A549 (cell line): ENCODE measurements at regions not wholly inside any gene's neighbourhood (a gene's known extent, or its start where the extent isn't known, plus 50 kb on each side); places are given as distances from the start of the nearest gene placed in this dataset.

Experiments used
- ATAC-seq, 2 experiments: fragments of 200-7000 bp in 1 of 2; fragments of >200 bp in 1 of 2; cut with Nextera tagmentation in 1 of 2; cut with Tn5 transposase in 1 of 2; 3 replicates each; pipeline versions ENCODE4 v1.8.0 to v1.9.1; 2018 to 2020; ENCODE audit warnings: mild to moderate bottlenecking in 1 of 2, moderate library complexity in 1 of 2
- CTCF ChIA-PET: fragments of 300-600 bp; sonication (Branson Sonifier 250); formaldehyde crosslinking; extraction: SDS; loops from one replicate; lab custom pipeline; 2021; ENCODE audit warnings: antibody characterized with exemption, inconsistent platforms; lab: Yijun Ruan, JAX
- POLR2A ChIA-PET: fragments of 350-600 bp; formaldehyde crosslinking; extraction: SDS; loops from one replicate; lab custom pipeline; 2021; ENCODE audit warnings: antibody characterized with exemption, inconsistent platforms; lab: Yijun Ruan, JAX
- DNase-seq, 2 experiments: peaks; one replicate each; pipeline versions ENCODE4 v3.0.0 to v3.0.0-alpha.2; 2011 to 2016; ENCODE audit warnings: low read depth in 1 of 2, low spot score in 1 of 2
- FAIRE-seq: peaks from 2 replicates; lab custom pipeline; 2011; peaks lifted over from hg19 to GRCh38; lab: Jason Lieb, UNC
- H3K27ac ChIP-seq, 2 experiments: fragments of >200 bp; sonication (Bioruptor Twin); formaldehyde crosslinking; 3 replicates each; pipeline ENCODE4 v1.5.1; 2016 to 2017
- H3K4me1 ChIP-seq: fragments of >200 bp; sonication (Bioruptor Twin); formaldehyde crosslinking; 3 replicates; pipeline ENCODE4 v1.6.1; 2016
- H3K4me2 ChIP-seq: fragments of >200 bp; sonication (Bioruptor Twin); formaldehyde crosslinking; 3 replicates; pipeline ENCODE4 v1.6.1; 2016
- H3K4me3 ChIP-seq: fragments of >200 bp; sonication (Bioruptor Twin); formaldehyde crosslinking; 3 replicates; pipeline ENCODE4 v1.5.1; 2016
- H3K9me3 ChIP-seq: fragments of >200 bp; sonication (Bioruptor Twin); formaldehyde crosslinking; 3 replicates; pipeline ENCODE4 v1.6.1; 2016
- CBX8 ChIP-seq: fragments of 200-600 bp; sonication (generic); IDR thresholded peaks from 2 replicates; pipeline ENCODE4 v1.6.1; 2016
- EP300 ChIP-seq, 2 experiments: fragments of >200 bp; sonication (Bioruptor Twin); formaldehyde crosslinking; IDR thresholded peaks; 2 replicates in 1 of 2; 3 replicates in 1 of 2; pipeline ENCODE4 v1.6.1; 2016 to 2017
- ESRRA ChIP-seq: fragments of 150-350 bp; IDR thresholded peaks from 2 replicates; pipeline ENCODE4 v1.6.1; 2014; ENCODE audit warnings: mild to moderate bottlenecking, low read length, borderline replicate concordance
- FOSB ChIP-seq: fragments of 250-450 bp; sonication (Bioruptor Pico); IDR thresholded peaks from 2 replicates; pipeline ENCODE4 v1.5.0; 2020; ENCODE audit warnings: mild to moderate bottlenecking, moderate library complexity
- HDAC2 ChIP-seq: fragments of 200-600 bp; sonication (generic); IDR thresholded peaks from 2 replicates; pipeline ENCODE4 v1.6.1; 2016
- HOXA7 ChIP-seq: fragments of 250-450 bp; sonication (Bioruptor Pico); IDR thresholded peaks from 2 replicates; pipeline ENCODE4 v1.5.0; 2020; ENCODE audit warnings: mild to moderate bottlenecking, moderate library complexity
- HOXB13 ChIP-seq: fragments of 250-450 bp; sonication (Bioruptor Pico); IDR thresholded peaks from 2 replicates; pipeline ENCODE4 v1.5.0; 2020; ENCODE audit warnings: low read depth, mild to moderate bottlenecking, moderate library complexity
- KDM1A ChIP-seq: fragments of 200-600 bp; sonication (generic); IDR thresholded peaks from 2 replicates; pipeline ENCODE4 v1.6.1; 2016; ENCODE audit warnings: low read depth, mild to moderate bottlenecking
- MAFK ChIP-seq: fragments of 450-650 bp; IDR thresholded peaks from 2 replicates; pipeline ENCODE4 v1.6.1; 2014; ENCODE audit not compliant: partially characterized antibody
- NPAS2 ChIP-seq: fragments of 250-450 bp; sonication (Bioruptor Pico); IDR thresholded peaks from 2 replicates; pipeline ENCODE4 v1.8.0; 2022; ENCODE audit warnings: mild to moderate bottlenecking, moderate library complexity, borderline replicate concordance
- NR3C1 ChIP-seq: fragments of >200 bp; sonication (Bioruptor Twin); formaldehyde crosslinking; IDR thresholded peaks from 3 replicates; pipeline ENCODE4 v1.6.1; 2017
- RNF2 ChIP-seq: fragments of 200-600 bp; sonication (generic); IDR thresholded peaks from 2 replicates; pipeline ENCODE4 v1.6.1; 2016; ENCODE audit warnings: low read depth, mild to moderate bottlenecking, antibody characterized with exemption, moderate library complexity, borderline replicate concordance
- TP53 ChIP-seq: fragments of 250-450 bp; sonication (Bioruptor Pico); IDR thresholded peaks from 2 replicates; pipeline ENCODE4 v1.5.0; 2021; ENCODE audit warnings: mild to moderate bottlenecking, moderate library complexity
- ZC3H11A ChIP-seq: fragments of 450-650 bp; IDR thresholded peaks from 2 replicates; pipeline ENCODE4 v1.6.1; 2014; ENCODE audit warnings: antibody characterized with exemption, mild to moderate bottlenecking
- ZNF302 ChIP-seq: fragments of 250-450 bp; sonication (Bioruptor Pico); IDR thresholded peaks from 2 replicates; pipeline ENCODE4 v1.9.0; 2021; ENCODE audit warnings: inconsistent platforms, mild to moderate bottlenecking, moderate library complexity
- ZSCAN20 ChIP-seq: fragments of 250-450 bp; sonication (Bioruptor Pico); IDR thresholded peaks from 2 replicates; pipeline ENCODE4 v1.8.0; 2022; ENCODE audit warnings: mild to moderate bottlenecking, moderate library complexity
- WGBS: methylation state at CpG from one replicate; pipeline ENCODE4 v1.1.6; 2017; ENCODE audit errors: missing lambda C conversion rate; 5-methylcytosine and 5-hydroxymethylcytosine counted together
- TF ChIP-seq, protein P1 (sequence below): fragments of 200-600 bp; sonication (generic); IDR thresholded peaks from 2 replicates; pipeline ENCODE4 v1.6.1; 2016; ENCODE audit warnings: antibody characterized with exemption, mild to moderate bottlenecking, moderate library complexity
- TF ChIP-seq, protein P2 (sequence below): fragments of 450-650 bp; IDR thresholded peaks from 2 replicates; pipeline ENCODE4 v1.6.1; 2014; ENCODE audit warnings: antibody characterized with exemption
- TF ChIP-seq, protein P3 (sequence below): IDR thresholded peaks from 2 replicates; pipeline ENCODE4 v1.6.1; 2012
- TF ChIP-seq, protein P4 (sequence below): IDR thresholded peaks from 2 replicates; pipeline ENCODE4 v1.6.1; 2012

DNA sequence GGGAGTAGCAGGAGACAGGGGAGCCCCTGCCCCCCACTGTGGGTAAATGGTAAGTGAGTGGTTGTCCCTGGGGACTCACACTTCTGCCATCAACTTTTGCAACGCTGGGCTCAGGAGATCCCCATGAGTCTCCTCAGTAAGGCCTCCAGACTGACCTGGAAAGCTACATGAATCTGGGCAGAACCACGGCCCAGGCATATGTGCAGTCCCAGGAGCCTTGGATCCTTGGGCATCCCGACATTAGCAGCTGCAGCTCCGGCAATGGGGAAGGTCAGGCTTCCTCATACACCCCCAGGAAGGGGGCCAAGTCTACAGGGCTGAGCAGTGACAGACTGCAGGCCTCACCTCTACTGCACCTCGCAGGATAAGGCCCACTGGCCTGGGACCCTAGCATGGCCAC lies 868.7 kb upstream of the ADGRL4 start (continued):
- TF ChIP-seq, protein P1, sequence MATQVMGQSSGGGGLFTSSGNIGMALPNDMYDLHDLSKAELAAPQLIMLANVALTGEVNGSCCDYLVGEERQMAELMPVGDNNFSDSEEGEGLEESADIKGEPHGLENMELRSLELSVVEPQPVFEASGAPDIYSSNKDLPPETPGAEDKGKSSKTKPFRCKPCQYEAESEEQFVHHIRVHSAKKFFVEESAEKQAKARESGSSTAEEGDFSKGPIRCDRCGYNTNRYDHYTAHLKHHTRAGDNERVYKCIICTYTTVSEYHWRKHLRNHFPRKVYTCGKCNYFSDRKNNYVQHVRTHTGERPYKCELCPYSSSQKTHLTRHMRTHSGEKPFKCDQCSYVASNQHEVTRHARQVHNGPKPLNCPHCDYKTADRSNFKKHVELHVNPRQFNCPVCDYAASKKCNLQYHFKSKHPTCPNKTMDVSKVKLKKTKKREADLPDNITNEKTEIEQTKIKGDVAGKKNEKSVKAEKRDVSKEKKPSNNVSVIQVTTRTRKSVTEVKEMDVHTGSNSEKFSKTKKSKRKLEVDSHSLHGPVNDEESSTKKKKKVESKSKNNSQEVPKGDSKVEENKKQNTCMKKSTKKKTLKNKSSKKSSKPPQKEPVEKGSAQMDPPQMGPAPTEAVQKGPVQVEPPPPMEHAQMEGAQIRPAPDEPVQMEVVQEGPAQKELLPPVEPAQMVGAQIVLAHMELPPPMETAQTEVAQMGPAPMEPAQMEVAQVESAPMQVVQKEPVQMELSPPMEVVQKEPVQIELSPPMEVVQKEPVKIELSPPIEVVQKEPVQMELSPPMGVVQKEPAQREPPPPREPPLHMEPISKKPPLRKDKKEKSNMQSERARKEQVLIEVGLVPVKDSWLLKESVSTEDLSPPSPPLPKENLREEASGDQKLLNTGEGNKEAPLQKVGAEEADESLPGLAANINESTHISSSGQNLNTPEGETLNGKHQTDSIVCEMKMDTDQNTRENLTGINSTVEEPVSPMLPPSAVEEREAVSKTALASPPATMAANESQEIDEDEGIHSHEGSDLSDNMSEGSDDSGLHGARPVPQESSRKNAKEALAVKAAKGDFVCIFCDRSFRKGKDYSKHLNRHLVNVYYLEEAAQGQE: no peak
- TF ChIP-seq, protein P2, sequence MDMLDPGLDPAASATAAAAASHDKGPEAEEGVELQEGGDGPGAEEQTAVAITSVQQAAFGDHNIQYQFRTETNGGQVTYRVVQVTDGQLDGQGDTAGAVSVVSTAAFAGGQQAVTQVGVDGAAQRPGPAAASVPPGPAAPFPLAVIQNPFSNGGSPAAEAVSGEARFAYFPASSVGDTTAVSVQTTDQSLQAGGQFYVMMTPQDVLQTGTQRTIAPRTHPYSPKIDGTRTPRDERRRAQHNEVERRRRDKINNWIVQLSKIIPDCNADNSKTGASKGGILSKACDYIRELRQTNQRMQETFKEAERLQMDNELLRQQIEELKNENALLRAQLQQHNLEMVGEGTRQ: no peak
- TF ChIP-seq ZSCAN20 (CRISPR knock-in tag): no peak

DNA sequence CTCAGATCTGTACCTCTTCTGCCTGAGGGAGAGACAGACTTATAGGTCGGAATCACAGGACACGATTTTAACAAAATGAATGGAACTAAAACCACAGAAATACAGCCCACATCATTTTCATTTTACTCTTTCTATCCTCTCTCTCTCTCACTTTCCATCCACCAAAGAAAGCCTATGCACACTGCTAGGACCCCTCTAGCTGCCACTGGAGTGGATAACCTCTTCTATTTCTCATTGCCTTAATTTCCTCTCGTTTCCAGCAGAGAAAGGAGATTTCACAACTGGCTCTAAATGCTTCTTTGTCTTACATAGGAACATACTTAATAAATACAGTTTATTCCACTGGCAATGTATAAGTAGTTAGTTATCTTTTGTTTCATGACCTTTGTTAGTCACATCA lies 867.8 kb upstream of the ADGRL4 start:
- ATAC-seq: no peak
- no peaks in the 10 kb centered on the region for H3K4me1 ChIP-seq
- no peak overlapping the region for H3K27ac ChIP-seq
- POLR2A ChIA-PET: no interaction called here
- 14% methylated on average over 3 of the region's 3 CpGs for WGBS
- no peak for DNase-seq
- no peaks in the 10 kb centered on the region for H3K9me3 ChIP-seq
- no peak overlapping the region for H3K4me3 ChIP-seq
- no peak overlapping the region for H3K4me2 ChIP-seq
- CTCF ChIA-PET: no interaction called here
- no peak for TF ChIP-seq HOXA7 (CRISPR knock-in tag)
- no peak for TF ChIP-seq ZC3H11A
- TF ChIP-seq, protein P2: no peak
- TF ChIP-seq NR3C1: no peak
- TF ChIP-seq ZNF302 (CRISPR knock-in tag): no peak
- TF ChIP-seq, protein P3, sequence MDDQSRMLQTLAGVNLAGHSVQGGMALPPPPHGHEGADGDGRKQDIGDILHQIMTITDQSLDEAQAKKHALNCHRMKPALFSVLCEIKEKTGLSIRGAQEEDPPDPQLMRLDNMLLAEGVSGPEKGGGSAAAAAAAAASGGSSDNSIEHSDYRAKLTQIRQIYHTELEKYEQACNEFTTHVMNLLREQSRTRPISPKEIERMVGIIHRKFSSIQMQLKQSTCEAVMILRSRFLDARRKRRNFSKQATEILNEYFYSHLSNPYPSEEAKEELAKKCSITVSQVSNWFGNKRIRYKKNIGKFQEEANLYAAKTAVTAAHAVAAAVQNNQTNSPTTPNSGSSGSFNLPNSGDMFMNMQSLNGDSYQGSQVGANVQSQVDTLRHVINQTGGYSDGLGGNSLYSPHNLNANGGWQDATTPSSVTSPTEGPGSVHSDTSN: no peak
- no peak for TF ChIP-seq FOSB (CRISPR knock-in tag)
- TF ChIP-seq MAFK: no peak
- no peak for TF ChIP-seq KDM1A
- TF ChIP-seq HOXB13: no peak
- no peak for TF ChIP-seq CBX8
- FAIRE-seq: no peak

DNA sequence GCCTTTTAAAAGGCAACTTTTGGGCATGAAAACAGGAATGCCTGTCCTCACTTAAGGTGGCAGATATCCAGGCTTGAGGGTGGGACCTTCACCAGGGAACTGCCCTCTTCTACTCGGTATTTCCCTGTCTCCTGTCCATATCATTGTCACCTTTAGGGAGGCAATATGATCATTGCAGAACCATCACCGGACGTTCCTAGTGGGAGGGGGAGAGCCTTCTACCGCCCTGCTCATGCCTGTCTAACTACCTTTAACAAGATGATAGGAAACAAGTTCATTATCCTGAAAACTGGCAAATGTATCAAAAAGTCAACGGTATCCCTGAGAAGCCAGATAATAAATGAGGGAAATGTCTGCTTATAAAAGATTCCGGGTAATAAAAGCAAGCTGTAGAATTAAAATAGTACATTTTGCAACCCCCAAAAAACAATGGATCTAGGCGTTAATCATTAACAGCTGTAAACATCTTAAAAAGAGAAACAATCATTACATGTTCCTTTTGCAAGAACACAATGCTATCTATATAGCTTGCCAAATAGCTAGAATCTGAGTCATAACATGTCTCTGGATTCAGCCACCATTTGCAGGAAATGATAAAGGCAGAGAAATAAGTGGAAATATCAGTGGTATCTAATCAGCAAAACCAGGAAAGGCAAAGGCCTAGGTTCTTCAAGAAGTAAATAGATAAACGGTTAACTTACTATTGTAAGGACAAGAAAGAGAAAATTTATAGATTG lies 852.9 kb upstream of the ADGRL4 start:
- DNase-seq (peak; percentile 8 to 13), ATAC-seq (no peak), FAIRE-seq (no peak)
- ChIA-PET CTCF (no interaction called here), POLR2A (no interaction called here)
- TF ChIP-seq EP300 (IDR thresholded peaks at IDR 0.05): no peak
- no peak for TF ChIP-seq NPAS2 (CRISPR knock-in tag)
- TF ChIP-seq, protein P1: no peak
- no peak for TF ChIP-seq ESRRA
- TF ChIP-seq, protein P4, sequence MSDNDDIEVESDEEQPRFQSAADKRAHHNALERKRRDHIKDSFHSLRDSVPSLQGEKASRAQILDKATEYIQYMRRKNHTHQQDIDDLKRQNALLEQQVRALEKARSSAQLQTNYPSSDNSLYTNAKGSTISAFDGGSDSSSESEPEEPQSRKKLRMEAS: no peak
- TF ChIP-seq MAFK: no peak
- TF ChIP-seq HDAC2: no peak
- no peak for TF ChIP-seq FOSB (CRISPR knock-in tag)
- TF ChIP-seq TP53 (CRISPR knock-in tag): no peak
- TF ChIP-seq, protein P3: no peak
- no peak for TF ChIP-seq RNF2
- H3K4me3 ChIP-seq: no peak overlapping the region
- no peaks in the 10 kb centered on the region for H3K9me3 ChIP-seq
- H3K4me1 ChIP-seq: no peaks in the 10 kb centered on the region
- H3K4me2 ChIP-seq: peak overlapping the region; percentile 44; the same call in 1 of the 3 replicates
- H3K27ac ChIP-seq: peak overlapping the region in 1 of 2 experiments; percentile 54; a peak in 1 of 6 replicates
- WGBS: 16% methylated on average over 8 of the region's 8 CpGs
